Parathyroid adenoma (tissue), 2 donors: ENCODE measurements at regions not wholly inside any gene's neighbourhood (a gene's known extent, or its start where the extent isn't known, plus 50 kb on each side); places are given as distances from the start of the nearest gene placed in this dataset.

Source experiments
- H2AFZ ChIP-seq: fragments of 300-600 bp; sonication (generic); one replicate; pipeline ENCODE4 v1.7.0; 2017; ENCODE audit warnings: antibody characterized with exemption, mild to moderate bottlenecking
- H3K27ac ChIP-seq: fragments of 300-600 bp; sonication (generic); one replicate; pipeline ENCODE4 v1.7.0; 2017
- H3K27me3 ChIP-seq: fragments of 300-600 bp; sonication (generic); one replicate; pipeline ENCODE4 v1.7.0; 2017; ENCODE audit warnings: low read length; ENCODE audit not compliant: control insufficient read depth, insufficient read depth
- H3K36me3 ChIP-seq: fragments of 300-600 bp; sonication (generic); one replicate; pipeline ENCODE4 v1.7.0; 2017; ENCODE audit warnings: low read length; ENCODE audit not compliant: control insufficient read depth, insufficient read depth
- H3K4me1 ChIP-seq: fragments of 300-600 bp; sonication (generic); one replicate; pipeline ENCODE4 v1.7.0; 2017; ENCODE audit warnings: control low read depth
- H3K4me2 ChIP-seq: fragments of 300-600 bp; sonication (generic); one replicate; pipeline ENCODE4 v1.7.0; 2017; ENCODE audit warnings: low read length
- H3K4me3 ChIP-seq: fragments of 300-600 bp; sonication (generic); one replicate; pipeline ENCODE4 v1.7.0; 2017; ENCODE audit warnings: low read depth, low read length
- H3K79me2 ChIP-seq: fragments of 300-600 bp; sonication (generic); one replicate; pipeline ENCODE4 v1.7.0; 2017; ENCODE audit warnings: control low read depth
- H3K9ac ChIP-seq: fragments of 300-600 bp; sonication (generic); one replicate; pipeline ENCODE4 v1.7.0; 2017; ENCODE audit warnings: mild to moderate bottlenecking
- H3K9me3 ChIP-seq: fragments of 300-600 bp; sonication (generic); one replicate; pipeline ENCODE4 v1.7.0; 2017; ENCODE audit warnings: low read length; ENCODE audit not compliant: control insufficient read depth
- TF ChIP-seq, protein P1 (sequence below): fragments of 300-600 bp; sonication (generic); IDR thresholded peaks from one replicate; pipeline ENCODE4 v1.7.0; 2017; ENCODE audit warnings: antibody characterized with exemption, mild to moderate bottlenecking
- donor health status: primary hyperparathyroidism.

GRCh38 chr16:51062039-51062438 lies 89.0 kb downstream of the SALL1 start:
- Histone ChIP-seq H3K27me3 (no peaks in the 10 kb centered on the region), H3K27ac (no peak overlapping the region), H3K4me2 (no peak overlapping the region), H2AFZ (no peak overlapping the region), H3K9me3 (no peaks in the 10 kb centered on the region), H3K79me2 (no peaks in the 10 kb centered on the region), H3K36me3 (no peaks in the 10 kb centered on the region), H3K9ac (no peak overlapping the region), H3K4me1 (peaks cover 9% of the 10 kb centered on the region), H3K4me3 (no peak overlapping the region)
- TF ChIP-seq, protein P1, sequence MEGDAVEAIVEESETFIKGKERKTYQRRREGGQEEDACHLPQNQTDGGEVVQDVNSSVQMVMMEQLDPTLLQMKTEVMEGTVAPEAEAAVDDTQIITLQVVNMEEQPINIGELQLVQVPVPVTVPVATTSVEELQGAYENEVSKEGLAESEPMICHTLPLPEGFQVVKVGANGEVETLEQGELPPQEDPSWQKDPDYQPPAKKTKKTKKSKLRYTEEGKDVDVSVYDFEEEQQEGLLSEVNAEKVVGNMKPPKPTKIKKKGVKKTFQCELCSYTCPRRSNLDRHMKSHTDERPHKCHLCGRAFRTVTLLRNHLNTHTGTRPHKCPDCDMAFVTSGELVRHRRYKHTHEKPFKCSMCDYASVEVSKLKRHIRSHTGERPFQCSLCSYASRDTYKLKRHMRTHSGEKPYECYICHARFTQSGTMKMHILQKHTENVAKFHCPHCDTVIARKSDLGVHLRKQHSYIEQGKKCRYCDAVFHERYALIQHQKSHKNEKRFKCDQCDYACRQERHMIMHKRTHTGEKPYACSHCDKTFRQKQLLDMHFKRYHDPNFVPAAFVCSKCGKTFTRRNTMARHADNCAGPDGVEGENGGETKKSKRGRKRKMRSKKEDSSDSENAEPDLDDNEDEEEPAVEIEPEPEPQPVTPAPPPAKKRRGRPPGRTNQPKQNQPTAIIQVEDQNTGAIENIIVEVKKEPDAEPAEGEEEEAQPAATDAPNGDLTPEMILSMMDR: no peak

GRCh38 chr16:51061328-51061727 lies 89.7 kb downstream of the SALL1 start:
- no peaks in the 10 kb centered on the region for H3K9me3 ChIP-seq
- TF ChIP-seq, protein P1: no peak
- H3K4me2 ChIP-seq: no peak overlapping the region
- H3K27ac ChIP-seq: no peak overlapping the region
- H3K4me3 ChIP-seq: no peak overlapping the region
- no peak overlapping the region for H2AFZ ChIP-seq
- no peaks in the 10 kb centered on the region for H3K27me3 ChIP-seq
- H3K36me3 ChIP-seq: no peaks in the 10 kb centered on the region
- no peaks in the 10 kb centered on the region for H3K79me2 ChIP-seq
- peaks cover 9% of the 10 kb centered on the region for H3K4me1 ChIP-seq
- H3K9ac ChIP-seq: no peak overlapping the region

- H3K4me2 ChIP-seq: no peak overlapping the region
- no peak overlapping the region for H3K9ac ChIP-seq
- no peak overlapping the region for H3K27ac ChIP-seq
- peaks cover 3% of the 10 kb centered on the region for H3K4me1 ChIP-seq
- H3K4me3 ChIP-seq: no peak overlapping the region
- no peaks in the 10 kb centered on the region for H3K9me3 ChIP-seq
- no peak overlapping the region for H2AFZ ChIP-seq
- no peaks in the 10 kb centered on the region for H3K27me3 ChIP-seq
- TF ChIP-seq, protein P1: no peak
- no peaks in the 10 kb centered on the region for H3K79me2 ChIP-seq
- H3K36me3 ChIP-seq: no peaks in the 10 kb centered on the region
Observed at GRCh38 chr16:51057969-51058337, 93.1 kb downstream of the SALL1 start.

- H3K4me3 ChIP-seq: no peak overlapping the region
- H3K9ac ChIP-seq: no peak overlapping the region
- no peaks in the 10 kb centered on the region for H3K79me2 ChIP-seq
- H3K27me3 ChIP-seq: no peaks in the 10 kb centered on the region
- no peaks in the 10 kb centered on the region for H3K4me1 ChIP-seq
- no peak overlapping the region for H3K4me2 ChIP-seq
- no peak overlapping the region for H2AFZ ChIP-seq
- H3K9me3 ChIP-seq: no peaks in the 10 kb centered on the region
- H3K36me3 ChIP-seq: no peaks in the 10 kb centered on the region
- H3K27ac ChIP-seq: no peak overlapping the region
- TF ChIP-seq, protein P1: no peak
Observed at GRCh38 chr16:51057102-51057793, 93.8 kb downstream of the SALL1 start.

DNA sequence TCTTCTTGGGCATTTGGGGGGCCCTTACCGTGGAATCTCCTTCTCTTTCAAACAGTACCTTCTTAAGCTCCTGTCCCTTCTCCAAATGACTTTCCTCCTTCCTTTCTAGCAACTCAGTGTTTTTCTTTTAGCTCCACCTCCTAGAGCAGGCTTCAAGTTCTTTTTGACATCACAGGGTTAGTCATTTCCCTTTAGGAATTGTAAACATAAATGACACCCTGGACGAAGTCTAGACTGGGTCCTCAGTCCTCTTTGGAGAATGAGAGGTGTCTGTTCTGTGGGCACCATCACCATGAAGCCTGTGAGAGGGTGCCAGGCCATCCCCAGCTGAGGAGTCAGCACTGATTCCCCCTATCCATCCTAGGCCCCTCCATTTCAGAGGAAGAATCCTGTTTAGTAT lies 94.7 kb downstream of the SALL1 start:
- H3K27ac ChIP-seq: no peak overlapping the region
- no peaks in the 10 kb centered on the region for H3K9me3 ChIP-seq
- no peak overlapping the region for H3K4me2 ChIP-seq
- H3K9ac ChIP-seq: no peak overlapping the region
- H2AFZ ChIP-seq: no peak overlapping the region
- H3K27me3 ChIP-seq: no peaks in the 10 kb centered on the region
- no peak overlapping the region for H3K4me3 ChIP-seq
- TF ChIP-seq, protein P1: no peak
- H3K36me3 ChIP-seq: no peaks in the 10 kb centered on the region
- H3K79me2 ChIP-seq: no peaks in the 10 kb centered on the region
- H3K4me1 ChIP-seq: no peaks in the 10 kb centered on the region
